NCI-H146 (cell line): ENCODE measurements at regions not wholly inside any gene's neighbourhood (a gene's known extent, or its start where the extent isn't known, plus 50 kb on each side); places are given as distances from the start of the nearest gene placed in this dataset.

Experiments used
- DNase-seq: peaks from one replicate; lab custom pipeline; 2025; lab: John Stamatoyannopoulos, UW

DNA sequence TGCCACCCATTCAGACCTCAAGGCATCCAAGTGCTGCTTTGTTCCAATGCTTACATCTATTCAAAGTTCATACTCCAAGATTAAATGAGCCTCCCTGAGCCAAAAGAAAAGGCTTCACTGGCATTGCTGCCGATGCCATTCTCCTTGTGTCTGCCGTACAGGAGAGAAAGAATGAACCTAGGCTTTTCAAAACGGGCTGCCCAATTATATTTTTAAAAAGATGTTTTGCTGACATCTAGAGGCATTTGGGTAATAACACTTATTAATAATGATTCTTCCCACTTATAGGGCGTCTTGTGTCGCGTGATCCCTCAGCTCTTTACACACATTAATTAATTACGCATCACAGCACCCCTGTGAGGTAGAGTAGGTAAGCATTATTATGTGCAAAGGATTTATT lies 545.6 kb downstream of the PKHD1 start:
- peak; percentile 75 for DNase-seq

DNA sequence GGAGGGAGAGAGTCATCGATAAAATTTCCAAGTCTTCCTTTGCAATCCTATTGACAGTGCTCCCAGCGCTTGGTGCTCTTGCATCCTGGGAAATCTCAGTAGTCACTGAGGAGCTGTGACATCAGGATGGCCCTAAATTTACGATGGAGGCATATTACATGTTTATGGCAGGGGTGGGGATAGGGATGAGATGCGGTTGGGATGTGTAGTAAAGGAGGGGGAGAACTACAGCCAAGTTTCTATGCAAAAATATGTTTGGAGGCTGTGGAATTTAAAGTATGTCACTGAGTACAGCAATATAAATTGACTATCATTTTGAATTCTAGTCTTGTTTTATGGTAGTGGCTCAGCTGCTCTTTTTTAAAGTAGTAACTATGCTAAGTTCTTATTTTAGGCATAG lies 544.9 kb downstream of the PKHD1 start:
- no peak for DNase-seq

DNA sequence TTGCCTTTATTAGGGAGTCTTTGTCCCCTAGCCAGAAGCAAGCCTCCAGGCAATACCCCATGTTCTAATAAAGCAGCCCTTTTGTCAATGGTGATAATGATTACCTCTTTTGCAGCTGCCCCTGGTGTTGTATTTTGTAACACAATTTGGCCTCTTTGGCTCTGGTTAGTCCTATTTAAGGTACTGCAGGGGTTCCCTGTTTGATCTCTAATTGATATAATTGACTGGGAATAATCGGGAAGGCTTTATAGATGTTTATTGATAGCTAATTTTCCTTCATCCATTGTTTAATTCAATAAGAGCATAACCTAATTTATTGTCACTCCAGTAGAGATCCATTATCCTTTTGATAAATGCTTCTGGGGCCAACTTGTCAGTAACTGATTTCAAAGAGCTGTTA lies 537.2 kb downstream of the PKHD1 start:
- DNase-seq, result peak; percentile 77

DNA sequence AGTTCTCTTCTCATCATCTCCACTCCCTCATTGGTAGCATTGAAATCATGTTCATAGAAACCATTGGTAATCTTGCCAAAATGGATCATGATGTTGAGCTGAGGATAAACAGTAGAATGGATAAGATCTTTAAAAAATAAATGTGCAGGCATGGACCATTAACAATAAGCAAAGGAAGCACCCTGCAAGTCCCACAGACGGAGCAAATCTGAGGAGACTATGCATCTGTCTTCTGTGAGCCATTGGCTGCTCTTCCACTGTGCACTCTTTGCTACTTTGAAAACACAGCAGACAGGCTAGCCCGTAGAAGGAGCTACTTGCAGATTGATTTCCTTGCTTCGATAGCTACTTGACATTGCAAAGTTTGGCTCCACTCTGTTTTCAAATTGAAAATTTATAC lies 535.0 kb downstream of the PKHD1 start:
- DNase-seq, result no peak

DNA sequence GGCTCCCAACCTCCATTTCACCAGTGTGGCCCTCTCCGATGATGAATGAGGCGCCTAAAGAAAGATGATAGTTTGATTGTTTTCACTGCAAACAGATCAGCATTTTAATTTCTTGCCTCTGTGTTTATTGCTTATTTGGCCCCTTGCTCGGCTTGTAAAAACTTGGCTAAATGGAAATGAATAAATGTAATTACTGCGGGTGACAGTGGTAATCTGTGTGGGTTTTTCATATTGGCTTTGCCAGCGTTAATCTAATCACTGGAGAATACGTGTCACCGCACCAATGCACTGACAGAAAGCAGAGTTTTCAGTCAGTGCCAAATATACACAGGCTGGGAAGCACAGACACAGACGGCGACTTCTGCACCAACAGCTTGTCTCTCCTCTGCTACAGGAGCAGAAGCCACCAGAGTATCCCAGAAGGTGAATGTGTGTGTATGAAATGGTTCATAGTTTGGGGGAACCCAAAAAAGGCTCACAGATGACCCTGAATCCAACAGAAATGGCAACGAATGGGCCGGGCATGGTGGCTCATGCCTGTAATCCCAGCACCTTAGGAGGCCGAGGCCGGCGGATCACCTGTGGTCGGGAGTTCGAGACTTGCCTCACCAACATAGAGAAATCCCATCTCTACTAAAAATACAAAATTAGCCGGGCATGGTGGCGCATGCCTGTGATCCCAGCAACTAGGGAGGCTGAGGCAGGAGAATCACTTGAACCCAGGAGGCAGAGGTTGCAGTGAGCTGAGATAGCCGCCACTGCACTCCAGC lies 534.0 kb downstream of the PKHD1 start:
- no peak for DNase-seq

DNA sequence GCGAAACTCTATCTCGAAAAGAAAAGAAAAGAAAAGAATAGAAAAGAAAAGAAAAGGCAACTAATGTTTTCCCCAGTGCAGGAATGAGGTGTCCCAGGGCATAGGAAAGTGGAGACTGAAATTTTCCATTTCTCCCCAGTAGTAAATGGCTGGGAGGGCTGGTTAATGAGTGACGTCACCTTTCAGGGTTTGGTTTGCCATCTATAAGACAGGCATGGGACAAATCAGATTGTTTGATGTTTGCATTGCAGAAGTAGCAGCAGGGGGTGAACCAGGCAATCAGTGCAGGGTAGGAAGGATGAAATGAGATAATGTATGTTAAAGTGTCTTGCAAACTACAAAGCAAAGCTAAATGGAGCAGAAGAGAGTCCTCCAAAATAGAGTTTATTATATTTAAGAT lies 533.4 kb downstream of the PKHD1 start:
- DNase-seq, result peak; percentile 2

DNA sequence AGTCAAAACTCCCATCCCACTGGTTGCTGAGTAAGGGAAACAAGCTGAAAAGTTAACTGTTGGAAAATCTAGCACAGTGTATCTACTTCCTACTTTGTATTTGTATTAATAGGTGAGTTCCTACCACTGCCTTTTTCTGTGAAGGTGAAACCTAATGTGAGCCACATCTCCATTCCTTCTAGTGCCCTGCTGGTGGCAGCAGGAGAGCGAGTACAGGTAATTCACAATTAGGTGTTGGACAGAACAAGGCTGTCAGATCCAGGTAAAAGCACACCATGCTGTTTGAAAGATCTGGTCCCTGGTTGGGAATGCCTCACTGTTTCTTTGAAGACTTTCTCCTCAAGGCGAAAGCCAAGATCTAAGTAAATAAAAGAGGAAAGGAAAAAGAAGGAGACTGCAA lies 528.4 kb downstream of the PKHD1 start:
- DNase-seq, result peak; percentile 42

DNA sequence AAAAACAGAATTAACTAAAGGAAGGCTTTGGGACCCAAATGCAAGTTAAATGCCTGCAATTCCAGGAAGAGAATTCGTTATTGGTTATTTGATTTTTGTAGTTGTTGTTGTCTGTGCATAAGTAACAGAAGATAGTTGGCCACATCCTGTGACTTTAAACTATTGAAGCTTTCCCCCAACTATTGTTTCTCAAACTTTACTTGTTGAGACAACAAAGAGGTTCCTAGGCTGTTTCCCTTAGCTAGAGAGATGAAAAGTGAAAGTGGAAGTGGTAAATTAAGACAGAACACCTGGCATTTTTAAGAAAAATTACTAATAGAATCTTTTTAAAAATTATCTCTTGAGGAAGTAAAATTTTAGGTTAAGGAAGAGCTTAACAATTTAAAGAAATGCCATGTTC lies 525.2 kb downstream of the PKHD1 start:
- no peak for DNase-seq
